ENCODE measurements at regions not wholly inside any gene's neighbourhood (a gene's known extent, or its start where the extent isn't known, plus 50 kb on each side); places are given as distances from the start of the nearest gene placed in this dataset.

- Histone ChIP-seq H3K36me3 (replicated peaks) (no peaks in the 10 kb centered on the region), H3K27ac (no peak overlapping the region), H3K27me3 (replicated peaks) (no peaks in the 10 kb centered on the region), H3K4me3 (ENCODE audit: low read depth, low read length) (no peak overlapping the region)
- in situ Hi-C loops (cut with HindIII; ENCODE audit: low pct_ligation_motif_present, low sequenced_read_pairs), result no loop called here
- no peak for DNase-seq
- no peak for TF ChIP-seq CTCF (IDR thresholded peaks at IDR 0.05; ENCODE audit: low read depth, low read length, missing control alignments)
These were observed 276.2 kb downstream of the PIK3C3 start for GRCh38 chr18:42231284-42231683.

GRCh38 chr18:42231796-42232195 is 276.8 kb downstream of the PIK3C3 start:
- no peak for TF ChIP-seq CTCF (IDR thresholded peaks at IDR 0.05; ENCODE audit: low read depth, low read length, missing control alignments)
- in situ Hi-C loops (cut with HindIII; ENCODE audit: low pct_ligation_motif_present, low sequenced_read_pairs), result no loop called here
- DNase-seq, result no peak
- Histone ChIP-seq H3K27me3 (replicated peaks) (no peaks in the 10 kb centered on the region), H3K36me3 (replicated peaks) (no peaks in the 10 kb centered on the region), H3K27ac (no peak overlapping the region), H3K4me3 (ENCODE audit: low read depth, low read length) (no peak overlapping the region)

- DNase-seq, result no peak
- no peak for TF ChIP-seq CTCF (IDR thresholded peaks at IDR 0.05; ENCODE audit: low read depth, low read length, missing control alignments)
- in situ Hi-C loops (cut with HindIII; ENCODE audit: low pct_ligation_motif_present, low sequenced_read_pairs), result no loop called here
- no peak overlapping the region for H3K27ac ChIP-seq
- H3K27me3 ChIP-seq (replicated peaks), result no peaks in the 10 kb centered on the region
- no peak overlapping the region for H3K4me3 ChIP-seq (ENCODE audit: low read depth, low read length)
- H3K36me3 ChIP-seq (replicated peaks), result no peaks in the 10 kb centered on the region
These were observed 278.9 kb downstream of the PIK3C3 start for GRCh38 chr18:42233908-42234307.

- no peak for DNase-seq
- H3K27ac ChIP-seq, result no peak overlapping the region
- H3K27me3 ChIP-seq (replicated peaks), result no peaks in the 10 kb centered on the region
- no peaks in the 10 kb centered on the region for H3K36me3 ChIP-seq (replicated peaks)
- H3K4me3 ChIP-seq (ENCODE audit: low read depth, low read length), result no peak overlapping the region
- no peak for TF ChIP-seq CTCF (IDR thresholded peaks at IDR 0.05; ENCODE audit: low read depth, low read length, missing control alignments)
- in situ Hi-C loops (cut with HindIII; ENCODE audit: low pct_ligation_motif_present, low sequenced_read_pairs), result no loop called here
These were observed 287.7 kb downstream of the PIK3C3 start for GRCh38 chr18:42242758-42243157.

GRCh38 chr18:42245137-42245536 is 290.1 kb downstream of the PIK3C3 start:
- no peak for DNase-seq
- no peak overlapping the region for H3K27ac ChIP-seq
- H3K36me3 ChIP-seq (replicated peaks), result no peaks in the 10 kb centered on the region
- H3K27me3 ChIP-seq (replicated peaks), result no peaks in the 10 kb centered on the region
- H3K4me3 ChIP-seq (ENCODE audit: low read depth, low read length), result no peak overlapping the region
- no peak for TF ChIP-seq CTCF (IDR thresholded peaks at IDR 0.05; ENCODE audit: low read depth, low read length, missing control alignments)
- in situ Hi-C loops (cut with HindIII; ENCODE audit: low pct_ligation_motif_present, low sequenced_read_pairs), result no loop called here

GRCh38 chr18:42255908-42256765 is 301.1 kb downstream of the PIK3C3 start:
- Histone ChIP-seq H3K4me3 (ENCODE audit: low read depth, low read length) (no peak overlapping the region), H3K36me3 (replicated peaks) (no peaks in the 10 kb centered on the region), H3K27ac (no peak overlapping the region), H3K27me3 (replicated peaks) (no peaks in the 10 kb centered on the region)
- no peak for TF ChIP-seq CTCF (IDR thresholded peaks at IDR 0.05; ENCODE audit: low read depth, low read length, missing control alignments)
- DNase-seq, result no peak
- in situ Hi-C loops (cut with HindIII; ENCODE audit: low pct_ligation_motif_present, low sequenced_read_pairs), result no loop called here

Measured in brain microvascular endothelial cell (primary cell).